Activated CD4-positive, alpha-beta T cell treated with anti-CD3 and anti-CD28 coated beads, Interleukin-2, amount 50 U/mL, for 16 hours (primary cell): ENCODE measurements at regions not wholly inside any gene's neighbourhood (a gene's known extent, or its start where the extent isn't known, plus 50 kb on each side); places are given as distances from the start of the nearest gene placed in this dataset.
"Not testable (repeated sequence)": the region's sequence is repeated elsewhere in the genome, so short reads cannot be mapped to it uniquely, and the experiment has no call there.

ENCODE experiments used
- DNase-seq: peaks from one replicate; pipeline ENCODE4 v3.0.0-alpha.2; 2020

- DNase-seq = no peak
These were observed 367.4 kb downstream of the RPS6KC1 start for GRCh38 chr1:213418268-213419071.

- DNase-seq = no peak
These were observed 368.5 kb downstream of the RPS6KC1 start for GRCh38 chr1:213419401-213420030.

GRCh38 chr1:213421178-213421577, 370.1 kb downstream of the RPS6KC1 start:
- DNase-seq = not testable (repeated sequence)

- DNase-seq = no peak
These were observed 372.0 kb downstream of the RPS6KC1 start for GRCh38 chr1:213423041-213423440.

GRCh38 chr1:213423605-213424004, 372.6 kb downstream of the RPS6KC1 start:
- no peak for DNase-seq

DNA sequence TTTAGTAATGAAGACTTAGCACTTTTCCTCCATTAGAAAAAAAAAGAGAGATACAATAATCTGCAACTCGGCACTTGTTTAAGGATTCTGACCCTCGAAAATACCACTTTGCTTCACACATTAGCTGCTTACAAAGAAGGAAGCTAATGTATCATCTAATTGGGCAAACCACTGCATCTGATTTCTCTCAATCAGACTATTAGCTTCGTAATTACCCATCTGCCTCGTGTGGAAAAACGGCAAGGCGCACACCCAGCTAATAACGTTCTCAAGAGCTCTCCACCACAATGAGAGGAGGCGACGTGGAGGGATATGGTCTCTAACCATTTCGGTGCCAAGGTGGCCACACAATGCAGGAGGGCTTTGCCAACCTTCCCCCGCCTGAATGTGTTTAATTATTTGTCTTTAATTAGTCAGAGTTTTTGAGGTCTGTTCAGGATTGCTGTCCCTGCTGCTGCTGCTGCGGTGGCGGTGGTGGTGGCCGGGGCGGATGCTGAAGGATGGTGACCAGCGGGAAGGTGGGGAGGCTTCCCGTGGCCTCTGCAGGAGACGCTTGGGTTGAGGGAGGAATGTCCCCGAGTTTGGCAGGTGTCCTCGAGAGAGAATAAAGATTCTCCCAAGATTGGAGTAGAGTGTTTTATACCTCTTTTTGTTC, 374.5 kb downstream of the RPS6KC1 start:
- no peak for DNase-seq

- DNase-seq = no peak
These were observed 378.6 kb downstream of the RPS6KC1 start for GRCh38 chr1:213429642-213430041.

GRCh38 chr1:213435715-213436114, 384.7 kb downstream of the RPS6KC1 start:
- no peak for DNase-seq

DNA sequence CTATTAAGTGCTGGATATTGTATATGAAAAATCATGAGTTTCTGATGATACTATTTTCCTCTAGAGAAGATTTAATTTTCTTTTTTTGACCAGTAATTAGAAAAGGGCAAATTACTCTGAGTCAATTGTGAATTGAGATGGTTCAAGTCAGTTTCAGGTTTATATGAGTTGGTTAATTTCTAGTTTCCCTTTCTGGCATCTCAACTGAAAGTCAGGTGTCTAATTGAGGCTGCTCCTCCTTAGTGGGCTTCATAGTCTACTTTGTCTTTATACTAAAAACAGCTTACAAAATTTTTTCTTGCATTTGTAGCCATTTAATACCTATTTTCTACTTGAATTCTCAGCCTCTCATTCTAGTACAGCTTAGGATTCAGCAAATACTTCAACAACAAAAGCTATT, 387.3 kb downstream of the RPS6KC1 start:
- DNase-seq = peak; percentile 16

GRCh38 chr1:213439703-213440102, 388.7 kb downstream of the RPS6KC1 start:
- DNase-seq = no peak

DNA sequence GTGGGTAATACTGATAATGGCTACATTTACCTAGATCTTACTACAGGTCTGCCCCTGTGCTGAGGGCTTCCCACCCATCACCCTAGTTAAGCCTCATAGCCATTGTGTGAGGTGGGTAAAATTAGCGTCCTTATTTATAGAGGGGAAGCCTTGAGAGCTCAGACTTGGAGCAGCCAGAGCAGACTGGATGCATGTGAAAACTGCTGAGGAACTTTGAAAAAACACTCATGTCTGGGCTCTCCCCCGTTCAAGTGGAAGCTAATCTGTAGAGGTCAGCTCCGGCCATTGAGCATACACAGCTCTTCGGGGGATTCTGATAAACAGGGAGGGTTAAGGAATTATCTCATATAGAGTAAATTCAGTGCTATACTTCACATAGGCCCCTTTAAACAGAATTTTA, 389.7 kb downstream of the RPS6KC1 start:
- DNase-seq = no peak

- DNase-seq = no peak
These were observed 392.4 kb downstream of the RPS6KC1 start for GRCh38 chr1:213443415-213443814.

DNA sequence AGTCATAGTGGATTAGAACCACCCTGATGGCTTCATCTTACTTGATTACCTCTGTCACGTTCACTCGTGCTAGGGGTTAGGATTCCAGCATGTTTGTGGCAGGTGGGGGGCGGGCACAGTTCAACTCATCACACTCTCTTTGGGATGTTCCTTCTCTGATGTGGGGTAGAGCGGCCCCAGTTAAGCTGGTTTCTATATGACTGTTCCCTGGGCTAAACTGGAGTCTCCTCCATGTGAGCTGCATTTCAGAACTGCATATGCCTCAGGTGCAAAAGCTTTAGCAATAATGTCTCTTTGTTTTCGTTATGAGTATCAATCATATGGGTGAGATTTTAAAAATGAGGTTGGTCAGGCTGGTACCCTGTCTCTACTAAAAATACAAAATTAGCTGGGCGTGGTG, 393.2 kb downstream of the RPS6KC1 start:
- DNase-seq = peak; percentile 59

- DNase-seq = no peak
These were observed 395.5 kb downstream of the RPS6KC1 start for GRCh38 chr1:213446496-213446895.

GRCh38 chr1:213448360-213448759, 397.3 kb downstream of the RPS6KC1 start:
- DNase-seq = no peak

GRCh38 chr1:213448776-213449175, 397.7 kb downstream of the RPS6KC1 start:
- no peak for DNase-seq

GRCh38 chr1:213452501-213452900, 401.5 kb downstream of the RPS6KC1 start:
- no peak for DNase-seq

- no peak for DNase-seq
These were observed 406.1 kb downstream of the RPS6KC1 start for GRCh38 chr1:213457186-213457585.

GRCh38 chr1:213457733-213458132, 406.7 kb downstream of the RPS6KC1 start:
- no peak for DNase-seq

- DNase-seq = not testable (repeated sequence)
These were observed 411.3 kb downstream of the RPS6KC1 start for GRCh38 chr1:213462374-213462773.

DNA sequence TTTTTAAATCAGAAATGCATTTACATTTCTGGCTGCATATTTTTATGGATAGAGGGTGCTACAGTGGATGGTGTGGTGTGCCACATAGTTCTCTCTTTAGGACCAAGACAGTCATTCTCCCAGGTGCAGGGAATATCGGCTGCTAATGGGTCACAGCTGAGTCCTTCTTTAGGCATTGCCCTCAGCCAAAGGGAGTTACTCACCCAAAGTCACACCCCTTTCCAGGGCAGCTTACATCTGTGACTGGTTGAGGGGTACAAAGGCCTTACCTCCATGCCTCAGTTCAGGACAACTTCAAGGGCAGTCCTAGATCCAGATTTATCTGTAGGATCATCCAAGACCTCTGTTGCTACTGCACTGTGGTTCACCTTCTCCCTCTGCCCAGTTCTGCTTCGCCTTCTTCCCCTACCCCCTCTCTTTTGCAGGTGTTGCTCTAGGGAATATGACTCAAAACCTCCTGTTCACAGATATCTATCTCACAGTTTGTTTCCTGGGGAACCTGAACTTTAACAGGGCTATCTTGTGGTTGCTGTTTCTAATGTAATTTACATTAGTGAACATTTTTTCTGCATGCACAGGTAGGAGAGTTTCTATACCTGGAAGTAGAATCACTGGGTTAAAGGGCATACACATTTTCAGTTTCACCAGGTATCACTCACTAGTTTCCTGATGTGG, 413.9 kb downstream of the RPS6KC1 start:
- DNase-seq = no peak

GRCh38 chr1:213466541-213466940, 415.5 kb downstream of the RPS6KC1 start:
- DNase-seq = no peak

GRCh38 chr1:213474054-213474453, 423.0 kb downstream of the RPS6KC1 start:
- no peak for DNase-seq
